ENCODE measurements at regions not wholly inside any gene's neighbourhood (a gene's known extent, or its start where the extent isn't known, plus 50 kb on each side); places are given as distances from the start of the nearest gene placed in this dataset.

DNA sequence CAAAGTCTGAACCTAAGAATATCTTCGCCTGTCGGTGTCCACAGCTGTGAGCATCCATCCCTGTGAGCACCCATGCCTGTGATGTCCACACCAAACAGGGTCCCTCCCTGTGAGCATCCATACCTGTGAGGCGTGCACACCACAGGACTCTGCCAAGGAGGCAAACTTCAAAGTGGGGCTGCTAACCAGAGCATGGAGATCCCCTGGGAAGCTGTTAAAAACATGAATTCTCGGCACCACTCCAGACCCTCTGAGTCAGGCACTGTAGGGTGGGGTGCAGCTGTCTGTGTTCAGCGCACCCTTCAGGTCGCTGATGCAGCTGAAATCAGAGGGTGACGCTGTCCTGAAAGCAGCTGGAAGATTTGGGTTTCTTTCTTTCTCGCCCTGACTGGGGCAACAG, 85.4 kb upstream of the NXT1 start:
- TF ChIP-seq, protein P1, sequence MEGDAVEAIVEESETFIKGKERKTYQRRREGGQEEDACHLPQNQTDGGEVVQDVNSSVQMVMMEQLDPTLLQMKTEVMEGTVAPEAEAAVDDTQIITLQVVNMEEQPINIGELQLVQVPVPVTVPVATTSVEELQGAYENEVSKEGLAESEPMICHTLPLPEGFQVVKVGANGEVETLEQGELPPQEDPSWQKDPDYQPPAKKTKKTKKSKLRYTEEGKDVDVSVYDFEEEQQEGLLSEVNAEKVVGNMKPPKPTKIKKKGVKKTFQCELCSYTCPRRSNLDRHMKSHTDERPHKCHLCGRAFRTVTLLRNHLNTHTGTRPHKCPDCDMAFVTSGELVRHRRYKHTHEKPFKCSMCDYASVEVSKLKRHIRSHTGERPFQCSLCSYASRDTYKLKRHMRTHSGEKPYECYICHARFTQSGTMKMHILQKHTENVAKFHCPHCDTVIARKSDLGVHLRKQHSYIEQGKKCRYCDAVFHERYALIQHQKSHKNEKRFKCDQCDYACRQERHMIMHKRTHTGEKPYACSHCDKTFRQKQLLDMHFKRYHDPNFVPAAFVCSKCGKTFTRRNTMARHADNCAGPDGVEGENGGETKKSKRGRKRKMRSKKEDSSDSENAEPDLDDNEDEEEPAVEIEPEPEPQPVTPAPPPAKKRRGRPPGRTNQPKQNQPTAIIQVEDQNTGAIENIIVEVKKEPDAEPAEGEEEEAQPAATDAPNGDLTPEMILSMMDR (conservative IDR thresholded peaks at IDR 0.05), result no peak
- TF ChIP-seq ZFX (IDR thresholded peaks at IDR 0.05), result no peak
